Activated CD4-positive, alpha-beta T cell treated with anti-CD3 and anti-CD28 coated beads for 4 hours (primary cell): ENCODE measurements at regions not wholly inside any gene's neighbourhood (a gene's known extent, or its start where the extent isn't known, plus 50 kb on each side); places are given as distances from the start of the nearest gene placed in this dataset.
"Not testable (repeated sequence)": the region's sequence is repeated elsewhere in the genome, so short reads cannot be mapped to it uniquely, and the experiment has no call there.

Experiments used
- DNase-seq, 2 donors: peaks; one replicate each; pipeline ENCODE4 v3.0.0-alpha.2; 2020

GRCh38 chrX:150217609-150218008, 145.5 kb upstream of the MAMLD1 start:
- no peak for DNase-seq

GRCh38 chrX:150219374-150220185, 143.5 kb upstream of the MAMLD1 start:
- DNase-seq: no peak

GRCh38 chrX:150223176-150224015, 139.7 kb upstream of the MAMLD1 start:
- DNase-seq: no peak

GRCh38 chrX:150224676-150225075, 138.4 kb upstream of the MAMLD1 start:
- DNase-seq: no peak

- no peak for DNase-seq
These were observed 137.9 kb upstream of the MAMLD1 start for GRCh38 chrX:150225266-150225665.

- no peak for DNase-seq
These were observed 137.4 kb upstream of the MAMLD1 start for GRCh38 chrX:150225756-150226155.

GRCh38 chrX:150226223-150226965, 136.7 kb upstream of the MAMLD1 start:
- no peak for DNase-seq

GRCh38 chrX:150227321-150227860, 135.7 kb upstream of the MAMLD1 start:
- no peak for DNase-seq

- DNase-seq: no peak
These were observed 135.2 kb upstream of the MAMLD1 start for GRCh38 chrX:150227873-150228410.

GRCh38 chrX:150228431-150228830, 134.7 kb upstream of the MAMLD1 start:
- no peak for DNase-seq

- no peak for DNase-seq
These were observed 134.1 kb upstream of the MAMLD1 start for GRCh38 chrX:150229030-150229429.

- DNase-seq: no peak
These were observed 133.6 kb upstream of the MAMLD1 start for GRCh38 chrX:150229481-150229880.

GRCh38 chrX:150230952-150231351, 132.2 kb upstream of the MAMLD1 start:
- DNase-seq: not testable (repeated sequence)

GRCh38 chrX:150231368-150231767, 131.7 kb upstream of the MAMLD1 start:
- DNase-seq: not testable (repeated sequence)

- DNase-seq: not testable (repeated sequence)
These were observed 130.9 kb upstream of the MAMLD1 start for GRCh38 chrX:150232222-150232621.

GRCh38 chrX:150234126-150234525, 129.0 kb upstream of the MAMLD1 start:
- DNase-seq: no peak

GRCh38 chrX:150236327-150236726, 126.8 kb upstream of the MAMLD1 start:
- DNase-seq: no peak

GRCh38 chrX:150238632-150239382, 124.3 kb upstream of the MAMLD1 start:
- no peak for DNase-seq

GRCh38 chrX:150239946-150240642, 123.0 kb upstream of the MAMLD1 start:
- DNase-seq: no peak

GRCh38 chrX:150240643-150240970, 122.5 kb upstream of the MAMLD1 start:
- DNase-seq: no peak

GRCh38 chrX:150253959-150254620, 109.0 kb upstream of the MAMLD1 start:
- DNase-seq: no peak
